Body of pancreas (tissue), 4 donors: ENCODE measurements at regions not wholly inside any gene's neighbourhood (a gene's known extent, or its start where the extent isn't known, plus 50 kb on each side); places are given as distances from the start of the nearest gene placed in this dataset.

ENCODE experiments used
- ATAC-seq: fragments of 150-250 bp; one replicate; pipeline ENCODE4 v1.9.1; 2016
- DNase-seq, 4 donors: peaks; one replicate each; pipeline ENCODE4 v3.0.0-alpha.2; 2019
- H3K27ac ChIP-seq, 4 donors: fragments of 200-600 bp; sonication (generic); 1 replicate in 3 of 4; 2 replicates in 1 of 4; pipeline versions ENCODE4 v1.5.1 to v1.6.1; 2016 to 2019; ENCODE audit warnings: mild to moderate bottlenecking in 1 of 4, mixed read lengths in 1 of 4, moderate library complexity in 1 of 4
- H3K27me3 ChIP-seq, 2 donors: fragments of 200-600 bp; sonication (generic); one replicate each; pipeline ENCODE4 v1.6.0; 2016; ENCODE audit warnings: mild to moderate bottlenecking in 1 of 2
- H3K36me3 ChIP-seq, 2 donors: fragments of 200-600 bp; sonication (generic); replicated peaks in 1 of 2; 2 replicates each; pipeline ENCODE4 v1.5.1; 2016; ENCODE audit warnings: low read depth in 2 of 2; ENCODE audit not compliant: insufficient read depth in 1 of 2
- H3K4me1 ChIP-seq: fragments of 200-600 bp; sonication (generic); one replicate; pipeline ENCODE4 v1.6.0; 2016
- H3K4me3 ChIP-seq, 2 donors: fragments of 200-600 bp; sonication (generic); 1 replicate in 1 of 2; 2 replicates in 1 of 2; pipeline ENCODE4 v1.5.1; 2016 to 2019
- H3K9me3 ChIP-seq, 3 donors: fragments of 200-600 bp; sonication (generic); 1 replicate in 2 of 3; 2 replicates in 1 of 3; pipeline ENCODE4 v1.5.1; 2016
- CTCF ChIP-seq, 7 experiments: fragments of 450-650 bp in 4 of 7; fragments of 200-600 bp in 3 of 7; sonication (generic) in 3 of 7; IDR thresholded peaks; one replicate each; pipeline ENCODE4 v1.5.1; 2016 to 2019; ENCODE audit warnings: antibody characterized with exemption in 7 of 7
- POLR2A ChIP-seq, 3 donors: fragments of 450-650 bp; IDR thresholded peaks; one replicate each; pipeline ENCODE4 v1.6.1; 2016; ENCODE audit warnings: antibody characterized with exemption in 3 of 3, mild to moderate bottlenecking in 2 of 3
- WGBS, 2 donors: methylation state at CpG; one replicate each; pipeline ENCODE4 v1.1.5; 2017; 5-methylcytosine and 5-hydroxymethylcytosine counted together
- intact Hi-C: fragments of 100-400 bp; cut with DNase I; formaldehyde crosslinking; loops from one replicate; pipeline ENCODE4 v1.15.1; 2023

- no peaks in the 10 kb centered on the region for H3K9me3 ChIP-seq
- DNase-seq (no peak), ATAC-seq (no peak)
- no peak overlapping the region for H3K4me3 ChIP-seq
- no peaks in the 10 kb centered on the region for H3K4me1 ChIP-seq
- no peaks in the 10 kb centered on the region for H3K36me3 ChIP-seq
- no peak overlapping the region for H3K27ac ChIP-seq
- no peak for TF ChIP-seq CTCF (IDR thresholded peaks at IDR 0.05)
- no peak for TF ChIP-seq POLR2A (IDR thresholded peaks at IDR 0.05)
- 31 to 38% methylated on average over 5 of the region's 5 CpGs for WGBS, 2 donors
- no peaks in the 10 kb centered on the region for H3K27me3 ChIP-seq
- intact Hi-C loops, result no loop called here
Observed at GRCh38 chr12:105469211-105469610, 138.7 kb downstream of the C12orf75 start.

- Histone ChIP-seq H3K36me3 (no peaks in the 10 kb centered on the region), H3K27me3 (no peaks in the 10 kb centered on the region), H3K4me1 (no peaks in the 10 kb centered on the region), H3K9me3 (no peaks in the 10 kb centered on the region), H3K4me3 (no peak overlapping the region), H3K27ac (no peak overlapping the region)
- ATAC-seq, result no peak
- DNase-seq, result no peak
- 56 to 64% methylated on average over 5 of the region's 5 CpGs for WGBS, 2 donors
- intact Hi-C loops, result no loop called here
- TF ChIP-seq POLR2A (IDR thresholded peaks at IDR 0.05), result no peak
- TF ChIP-seq CTCF (IDR thresholded peaks at IDR 0.05), result no peak
Observed at GRCh38 chr12:105469701-105470100, 139.2 kb downstream of the C12orf75 start.

GRCh38 chr12:105470102-105470501 is 139.6 kb downstream of the C12orf75 start:
- 48 to 76% methylated on average over 2 of the region's 2 CpGs for WGBS, 2 donors
- DNase-seq (no peak), ATAC-seq (no peak)
- Histone ChIP-seq H3K27ac (no peak overlapping the region), H3K4me3 (no peak overlapping the region), H3K9me3 (no peaks in the 10 kb centered on the region), H3K4me1 (no peaks in the 10 kb centered on the region), H3K36me3 (no peaks in the 10 kb centered on the region), H3K27me3 (no peaks in the 10 kb centered on the region)
- TF ChIP-seq CTCF (IDR thresholded peaks at IDR 0.05) (no peak), POLR2A (IDR thresholded peaks at IDR 0.05) (no peak)
- intact Hi-C loops, result no loop called here

GRCh38 chr12:105470601-105471000 is 140.1 kb downstream of the C12orf75 start:
- Histone ChIP-seq H3K36me3 (no peaks in the 10 kb centered on the region), H3K4me1 (no peaks in the 10 kb centered on the region), H3K9me3 (no peaks in the 10 kb centered on the region), H3K27me3 (no peaks in the 10 kb centered on the region), H3K4me3 (no peak overlapping the region), H3K27ac (no peak overlapping the region)
- TF ChIP-seq POLR2A (IDR thresholded peaks at IDR 0.05) (no peak), CTCF (IDR thresholded peaks at IDR 0.05) (no peak)
- DNase-seq (no peak), ATAC-seq (no peak)
- WGBS, 2 donors, result 47 to 62% methylated on average over 2 of the region's 2 CpGs
- intact Hi-C loops, result no loop called here

- WGBS, 2 donors, result 53 to 76% methylated on average over 4 of the region's 4 CpGs
- Histone ChIP-seq H3K27me3 (no peaks in the 10 kb centered on the region), H3K4me3 (no peak overlapping the region), H3K27ac (no peak overlapping the region), H3K36me3 (no peaks in the 10 kb centered on the region), H3K9me3 (no peaks in the 10 kb centered on the region), H3K4me1 (no peaks in the 10 kb centered on the region)
- TF ChIP-seq CTCF (IDR thresholded peaks at IDR 0.05), result no peak
- no peak for TF ChIP-seq POLR2A (IDR thresholded peaks at IDR 0.05)
- DNase-seq (no peak), ATAC-seq (no peak)
- intact Hi-C loops, result no loop called here
Observed at GRCh38 chr12:105474672-105475071, 144.2 kb downstream of the C12orf75 start.
